H9 (cell line): ENCODE measurements at regions not wholly inside any gene's neighbourhood (a gene's known extent, or its start where the extent isn't known, plus 50 kb on each side); places are given as distances from the start of the nearest gene placed in this dataset.
"Not testable (repeated sequence)": the region's sequence is repeated elsewhere in the genome, so short reads cannot be mapped to it uniquely, and the experiment has no call there.

Experiments
- DNase-seq: peaks from one replicate; pipeline ENCODE4 v3.0.0-alpha.2; 2017
- H2AFZ ChIP-seq: one replicate; pipeline ENCODE4 v1.6.1; 2013; ENCODE audit warnings: mild to moderate bottlenecking, low read length, control low read depth, moderate library complexity
- H2AK5ac ChIP-seq: 2 replicates; pipeline ENCODE4 v1.6.1; 2013; ENCODE audit warnings: low read length, control low read depth, mixed read lengths; ENCODE audit not compliant: insufficient read length
- H2BK120ac ChIP-seq: one replicate; pipeline ENCODE4 v1.6.1; 2013; ENCODE audit warnings: low read depth, mild to moderate bottlenecking, low read length, control low read depth, inconsistent platforms; ENCODE audit not compliant: poor library complexity, severe bottlenecking
- H2BK12ac ChIP-seq: 2 replicates; pipeline ENCODE4 v1.6.1; 2013; ENCODE audit warnings: low read length, control low read depth, mixed read lengths, low read depth; ENCODE audit not compliant: insufficient read length
- H2BK15ac ChIP-seq: 2 replicates; pipeline ENCODE4 v1.6.1; 2013; ENCODE audit warnings: low read depth, low read length, control low read depth
- H2BK20ac ChIP-seq: one replicate; pipeline ENCODE4 v1.6.1; 2013; ENCODE audit warnings: low read depth, mild to moderate bottlenecking, low read length, control low read depth, inconsistent platforms; ENCODE audit not compliant: poor library complexity, severe bottlenecking
- H2BK5ac ChIP-seq: 2 replicates; pipeline ENCODE4 v1.6.1; 2013; ENCODE audit warnings: low read length, control low read depth, mixed read lengths; ENCODE audit not compliant: insufficient read length
- H3K14ac ChIP-seq: 2 replicates; pipeline ENCODE4 v1.6.1; 2013; ENCODE audit warnings: low read length, control low read depth; ENCODE audit not compliant: insufficient read depth
- H3K18ac ChIP-seq: 2 replicates; pipeline ENCODE4 v1.6.1; 2013; ENCODE audit warnings: low read depth, mild to moderate bottlenecking, mixed read lengths, low read length, control low read depth; ENCODE audit not compliant: insufficient read length
- H3K23ac ChIP-seq: 2 replicates; pipeline ENCODE4 v1.6.1; 2013; ENCODE audit warnings: low read length, control low read depth, mixed read lengths, low read depth; ENCODE audit not compliant: insufficient read length
- H3K23me2 ChIP-seq: 2 replicates; pipeline ENCODE4 v1.6.1; 2013; ENCODE audit warnings: low read depth, mild to moderate bottlenecking, mixed read lengths, low read length, control low read depth; ENCODE audit not compliant: insufficient read length, poor library complexity, severe bottlenecking
- H3K27ac ChIP-seq: 2 replicates; pipeline ENCODE4 v1.5.1; 2013; ENCODE audit warnings: low read length, control low read depth, mixed read lengths, low read depth; ENCODE audit not compliant: insufficient read length
- H3K27me3 ChIP-seq: 2 replicates; pipeline ENCODE4 v1.6.1; 2013; ENCODE audit warnings: low read length, control low read depth, inconsistent platforms; ENCODE audit not compliant: insufficient read depth
- H3K4ac ChIP-seq: 2 replicates; pipeline ENCODE4 v1.6.1; 2013; ENCODE audit warnings: low read depth, mild to moderate bottlenecking, control low read depth, inconsistent platforms, low read length, moderate library complexity
- H3K4me1 ChIP-seq: 2 replicates; pipeline ENCODE4 v1.6.1; 2013; ENCODE audit warnings: low read length, control low read depth, inconsistent platforms; ENCODE audit not compliant: insufficient read depth
- H3K4me2 ChIP-seq: 2 replicates; pipeline ENCODE4 v1.6.1; 2013; ENCODE audit warnings: low read length, control low read depth, mixed read lengths; ENCODE audit not compliant: insufficient read length, insufficient read depth
- H3K56ac ChIP-seq: 2 replicates; pipeline ENCODE4 v1.6.1; 2013; ENCODE audit warnings: low read depth, mild to moderate bottlenecking, mixed read lengths, low read length, control low read depth; ENCODE audit not compliant: insufficient read length
- H3K79me1 ChIP-seq: 2 replicates; pipeline ENCODE4 v1.6.1; 2013; ENCODE audit warnings: low read depth, mild to moderate bottlenecking, moderate library complexity, low read length, control low read depth, inconsistent platforms; ENCODE audit not compliant: insufficient read depth, poor library complexity, severe bottlenecking
- H3K79me2 ChIP-seq: 2 replicates; pipeline ENCODE4 v1.6.1; 2013; ENCODE audit warnings: low read length, control low read depth, inconsistent platforms; ENCODE audit not compliant: insufficient read depth
- H3K9ac ChIP-seq: 2 replicates; pipeline ENCODE4 v1.6.1; 2013; ENCODE audit warnings: low read length, control low read depth, mixed read lengths; ENCODE audit not compliant: insufficient read length; ENCODE audit errors: extremely low read depth
- H3K9me3 ChIP-seq: one replicate; pipeline ENCODE4 v1.6.1; 2013; ENCODE audit warnings: low read depth, low read length, inconsistent platforms; ENCODE audit not compliant: control insufficient read depth
- H3T11ph ChIP-seq: one replicate; pipeline ENCODE4 v1.6.1; 2013; ENCODE audit warnings: mild to moderate bottlenecking, low read length, control low read depth, inconsistent platforms
- H4K20me1 ChIP-seq: one replicate; pipeline ENCODE4 v1.6.1; 2013; ENCODE audit not compliant: control insufficient read depth, insufficient read length, insufficient read depth
- H4K5ac ChIP-seq: 2 replicates; pipeline ENCODE4 v1.6.1; 2013; ENCODE audit warnings: low read depth, mild to moderate bottlenecking, mixed read lengths, low read length, control low read depth; ENCODE audit not compliant: insufficient read length
- H4K8ac ChIP-seq: replicated peaks from 2 replicates; pipeline ENCODE4 v1.6.1; 2013; ENCODE audit warnings: low read length, control low read depth, mixed read lengths, low read depth; ENCODE audit not compliant: insufficient read length
- H4K91ac ChIP-seq: 2 replicates; pipeline ENCODE4 v1.6.1; 2013; ENCODE audit warnings: low read depth, mild to moderate bottlenecking, moderate library complexity, mixed read lengths, low read length, control low read depth; ENCODE audit not compliant: insufficient read length
- H3K27ac Mint-ChIP-seq, 3 experiments: 2 replicates in 2 of 3; 3 replicates in 1 of 3; pipeline ENCODE4 v1.8.0; 2020 to 2021; ENCODE audit warnings: mixed read lengths in 3 of 3, mild to moderate bottlenecking in 1 of 3, moderate library complexity in 1 of 3
- H3K27me3 Mint-ChIP-seq: 2 replicates; pipeline ENCODE4 v1.8.0; 2021; ENCODE audit warnings: low read depth, mild to moderate bottlenecking, moderate library complexity, mixed read lengths
- H3K36me3 Mint-ChIP-seq, 3 experiments: 2 replicates in 2 of 3; 3 replicates in 1 of 3; pipeline ENCODE4 v1.8.0; 2020 to 2021; ENCODE audit warnings: low read depth in 3 of 3, mixed read lengths in 3 of 3; ENCODE audit not compliant: insufficient read depth in 1 of 3
- H3K4me1 Mint-ChIP-seq, 2 experiments: 2 replicates each; pipeline ENCODE4 v1.8.0; 2020; ENCODE audit warnings: mixed read lengths in 2 of 2
- H3K4me3 Mint-ChIP-seq, 2 experiments: 2 replicates in 1 of 2; 3 replicates in 1 of 2; pipeline ENCODE4 v1.8.0; 2020 to 2021; ENCODE audit warnings: mild to moderate bottlenecking in 2 of 2, mixed read lengths in 2 of 2, moderate library complexity in 1 of 2
- H3K9me3 Mint-ChIP-seq, 2 experiments: 2 replicates in 1 of 2; 3 replicates in 1 of 2; pipeline ENCODE4 v1.8.0; 2020; ENCODE audit warnings: mild to moderate bottlenecking in 2 of 2, mixed read lengths in 2 of 2, moderate library complexity in 1 of 2
- CTCF ChIP-seq: fragments of 200-600 bp; sonication (generic); conservative IDR thresholded peaks from 3 replicates; pipeline ENCODE4 v1.8.0; 2021; ENCODE audit warnings: antibody characterized with exemption, mild to moderate bottlenecking
- WGBS: extraction: QIAGEN DNeasy Blood & Tissue Kit; methylation state at CpG from one replicate; pipeline ENCODE4 v1.1.7; 2013; ENCODE audit warnings: missing lambda C conversion rate, low lambda C conversion rate, mixed read lengths; ENCODE audit not compliant: insufficient read length; ENCODE audit errors: extremely low coverage; 5-methylcytosine and 5-hydroxymethylcytosine counted together

GRCh38 chr14:85075694-85076476, 454.1 kb upstream of the FLRT2 start:
- H2BK15ac ChIP-seq, result no peak overlapping the region
- no peak overlapping the region for H3K4me2 ChIP-seq
- H3K56ac ChIP-seq, result no peak overlapping the region
- Mint-ChIP-seq H3K36me3 (no peaks in the 10 kb centered on the region), H3K27me3 (no peaks in the 10 kb centered on the region), H3K4me3 (no peak overlapping the region), H3K9me3 (no peaks in the 10 kb centered on the region), H3K4me1 (no peaks in the 10 kb centered on the region), H3K27ac (no peak overlapping the region)
- H2BK12ac ChIP-seq, result no peak overlapping the region
- H3K9ac ChIP-seq, result no peak overlapping the region
- H4K20me1 ChIP-seq, result no peaks in the 10 kb centered on the region
- H3T11ph ChIP-seq, result no peak overlapping the region
- H3K79me1 ChIP-seq, result no peaks in the 10 kb centered on the region
- no CpG with 5 or more reads among the region's 1 CpG for WGBS
- no peaks in the 10 kb centered on the region for H3K9me3 ChIP-seq
- no peak overlapping the region for H4K5ac ChIP-seq
- H3K23me2 ChIP-seq, result no peaks in the 10 kb centered on the region
- no peak for TF ChIP-seq CTCF
- no peak overlapping the region for H2BK120ac ChIP-seq
- no peak overlapping the region for H4K8ac ChIP-seq
- H3K18ac ChIP-seq, result no peak overlapping the region
- no peak for DNase-seq
- no peak overlapping the region for H3K27ac ChIP-seq
- H3K14ac ChIP-seq, result no peak overlapping the region
- no peaks in the 10 kb centered on the region for H3K27me3 ChIP-seq
- H2AK5ac ChIP-seq, result no peak overlapping the region
- H3K23ac ChIP-seq, result no peak overlapping the region
- no peak overlapping the region for H3K4ac ChIP-seq
- no peak overlapping the region for H2AFZ ChIP-seq
- H3K4me1 ChIP-seq, result no peaks in the 10 kb centered on the region
- H2BK5ac ChIP-seq, result no peak overlapping the region
- H4K91ac ChIP-seq, result no peak overlapping the region
- H3K79me2 ChIP-seq, result no peaks in the 10 kb centered on the region
- no peak overlapping the region for H2BK20ac ChIP-seq

GRCh38 chr14:85077716-85078115, 452.2 kb upstream of the FLRT2 start:
- not testable (repeated sequence) for H3K4me3 Mint-ChIP-seq, H2BK15ac ChIP-seq, H3K79me2 ChIP-seq, H2AFZ ChIP-seq, H4K8ac ChIP-seq, H3K9me3 Mint-ChIP-seq, H3K79me1 ChIP-seq, H3K23me2 ChIP-seq, H2BK12ac ChIP-seq, H3K23ac ChIP-seq, H3K18ac ChIP-seq, H4K5ac ChIP-seq, H4K91ac ChIP-seq, H3K27ac ChIP-seq, H3K9me3 ChIP-seq, H3K27me3 ChIP-seq, H3K4ac ChIP-seq, H3K4me1 ChIP-seq, H4K20me1 ChIP-seq, H3K27me3 Mint-ChIP-seq, DNase-seq, H2BK20ac ChIP-seq, H3K4me2 ChIP-seq, H3K56ac ChIP-seq, H2AK5ac ChIP-seq, H2BK120ac ChIP-seq, H2BK5ac ChIP-seq, H3K9ac ChIP-seq, H3K14ac ChIP-seq, H3K36me3 Mint-ChIP-seq, H3K4me1 Mint-ChIP-seq, H3T11ph ChIP-seq
- peak overlapping the region in 1 of 3 experiments; percentile 26; a peak in 1 of 7 replicates for H3K27ac Mint-ChIP-seq
